Left renal cortex interstitium (tissue), 4 donors: ENCODE measurements at regions not wholly inside any gene's neighbourhood (a gene's known extent, or its start where the extent isn't known, plus 50 kb on each side); places are given as distances from the start of the nearest gene placed in this dataset.

Experiments
- DNase-seq, 4 donors: peaks; one replicate each; pipeline ENCODE4 v3.0.0-alpha.2; 2013; ENCODE audit warnings: low read depth in 4 of 4, low spot score in 2 of 4, missing footprints in 1 of 4

DNA sequence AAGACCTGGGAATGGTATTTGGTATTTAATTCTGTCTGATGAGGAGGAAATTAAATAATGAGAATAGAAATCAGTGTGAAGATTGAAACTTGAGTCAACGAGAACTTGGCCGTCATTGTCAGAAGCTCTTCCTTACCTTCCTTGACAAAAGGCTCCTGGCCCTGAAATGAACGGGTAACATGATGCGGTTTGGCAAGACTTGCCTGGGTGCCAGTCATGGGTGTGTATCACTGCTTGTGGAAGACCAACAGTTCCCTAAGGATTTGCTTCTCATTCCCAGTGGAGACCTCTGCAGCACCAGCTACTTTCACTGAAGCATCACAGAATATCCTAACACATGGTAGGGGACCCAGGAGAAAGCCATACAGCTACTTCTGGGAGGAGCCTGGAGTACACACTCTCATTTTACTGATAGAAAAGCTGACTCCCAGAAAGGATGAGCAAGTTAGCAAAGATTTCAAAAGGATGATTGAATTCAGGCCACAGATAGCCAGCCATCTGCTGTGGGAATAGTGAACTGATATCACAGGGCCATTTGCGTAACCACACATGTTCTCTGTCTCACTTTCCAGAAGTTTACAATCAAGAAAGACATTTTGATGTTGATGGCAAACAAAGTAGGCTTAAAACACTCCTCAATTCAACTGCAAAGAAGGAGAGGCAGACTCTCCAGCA is 258.1 kb upstream of the SALL1 start:
- no peak for DNase-seq

DNA sequence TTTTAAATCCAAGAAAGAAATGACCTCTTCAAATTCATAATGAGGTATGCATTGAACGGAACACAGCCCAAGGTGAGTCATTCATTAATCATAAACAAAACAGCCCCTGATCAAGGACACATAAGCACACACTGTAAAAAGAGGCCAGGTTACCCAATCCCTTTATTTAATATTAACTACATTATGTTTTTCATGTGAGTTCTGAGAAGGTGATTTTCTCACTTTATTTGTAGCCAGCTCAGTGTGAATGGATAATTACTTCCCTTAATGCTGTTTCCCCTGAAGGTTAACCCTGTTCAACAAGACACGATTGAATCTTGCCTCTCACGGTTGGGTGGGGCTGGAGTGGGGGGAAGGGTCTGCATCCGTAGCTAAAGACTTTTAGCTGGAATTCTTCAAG is 257.3 kb upstream of the SALL1 start:
- no peak for DNase-seq

DNA sequence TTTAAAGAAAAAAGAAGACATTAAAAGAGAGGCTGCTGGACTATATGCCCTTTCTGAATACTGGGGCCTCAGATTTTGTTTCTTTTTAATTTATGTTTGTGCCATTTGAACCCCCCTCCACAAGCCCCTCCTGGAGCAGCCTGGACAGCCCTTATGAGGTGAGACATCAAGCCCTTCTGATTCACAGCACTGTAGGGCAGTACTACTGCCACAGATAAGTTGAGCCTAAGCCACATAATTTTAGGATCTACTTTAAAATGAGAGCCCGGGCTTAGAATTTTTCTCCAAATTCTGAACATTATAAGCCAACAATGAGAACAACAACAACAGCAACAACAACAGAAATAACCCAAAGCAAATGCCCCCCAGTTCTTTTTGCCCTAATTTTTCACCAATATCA is 256.9 kb upstream of the SALL1 start:
- no peak for DNase-seq

DNA sequence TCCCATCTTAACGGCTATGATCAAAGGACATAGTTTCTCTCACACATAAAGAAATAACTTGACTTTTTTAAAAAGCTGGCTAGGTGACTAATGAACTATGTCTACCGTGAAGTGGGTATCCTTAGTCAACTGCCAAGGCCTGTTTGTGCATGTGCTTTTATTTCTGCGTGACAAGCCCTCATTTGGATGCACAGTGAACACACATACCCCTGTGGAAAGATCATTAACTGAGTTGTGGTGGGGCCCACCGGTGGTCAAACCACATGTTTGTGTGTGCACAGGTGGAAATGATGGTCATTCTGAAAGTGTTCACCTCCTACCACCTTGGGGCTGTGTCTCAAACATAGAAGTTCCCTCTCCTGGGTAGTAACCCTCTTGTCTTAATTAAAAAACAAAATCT is 256.1 kb upstream of the SALL1 start:
- DNase-seq = no peak

DNA sequence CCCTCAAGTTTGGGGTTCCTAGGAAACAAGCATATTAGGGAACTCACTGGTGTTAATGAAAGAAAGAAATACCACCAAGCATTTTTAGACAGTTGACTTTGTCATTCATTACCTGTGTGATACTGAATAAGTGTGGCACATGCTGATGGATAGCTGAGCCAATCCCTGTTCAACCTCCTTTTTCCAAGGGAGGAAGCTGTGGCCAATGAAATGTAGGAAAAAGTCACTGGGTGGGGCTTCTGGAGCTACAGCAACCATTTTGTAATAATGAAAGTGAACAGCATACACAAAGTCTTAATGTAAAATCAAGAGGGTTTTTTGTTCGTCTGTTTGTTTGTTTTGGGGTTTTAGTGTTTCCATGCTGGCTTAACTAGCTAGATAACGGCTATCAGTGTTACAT is 254.3 kb upstream of the SALL1 start:
- DNase-seq = no peak

DNA sequence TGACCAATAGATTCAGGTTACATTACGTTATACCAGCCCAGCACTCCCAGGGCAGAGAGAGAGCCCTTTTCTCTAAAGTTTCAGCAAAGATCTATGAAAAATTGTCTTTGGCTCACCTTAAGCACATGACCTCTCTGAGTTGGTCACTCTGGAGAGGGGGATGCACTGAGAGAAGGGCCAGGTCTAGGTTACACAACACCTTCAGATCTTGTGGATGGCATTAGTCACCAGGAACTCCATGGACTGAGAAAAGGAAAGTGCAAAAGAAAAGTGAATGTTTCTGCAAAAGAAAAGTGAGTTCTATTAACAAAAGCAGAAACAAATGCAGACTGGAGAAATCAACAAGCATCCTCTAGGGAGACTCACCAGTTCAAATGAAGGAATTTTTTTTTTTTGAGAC is 253.3 kb upstream of the SALL1 start:
- DNase-seq = no peak

DNA sequence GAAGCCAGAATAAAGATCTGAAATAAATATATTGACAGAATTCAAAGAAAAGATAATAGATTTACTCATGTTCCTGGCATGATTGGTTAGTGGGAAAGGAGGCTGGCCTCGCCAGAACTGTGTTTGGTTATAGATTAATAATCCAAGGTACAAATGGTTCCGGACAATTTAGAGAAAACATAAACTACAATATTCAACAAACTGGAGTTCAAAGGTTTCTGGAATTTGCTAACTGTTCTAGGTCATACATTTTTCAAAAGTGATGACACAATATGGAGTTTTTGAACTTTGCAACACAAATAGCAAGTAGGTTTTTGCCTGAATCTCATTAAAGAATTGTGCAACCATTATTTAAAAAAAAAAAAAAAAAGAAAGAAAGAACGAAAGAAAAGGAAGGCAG is 251.7 kb upstream of the SALL1 start:
- no peak for DNase-seq

DNA sequence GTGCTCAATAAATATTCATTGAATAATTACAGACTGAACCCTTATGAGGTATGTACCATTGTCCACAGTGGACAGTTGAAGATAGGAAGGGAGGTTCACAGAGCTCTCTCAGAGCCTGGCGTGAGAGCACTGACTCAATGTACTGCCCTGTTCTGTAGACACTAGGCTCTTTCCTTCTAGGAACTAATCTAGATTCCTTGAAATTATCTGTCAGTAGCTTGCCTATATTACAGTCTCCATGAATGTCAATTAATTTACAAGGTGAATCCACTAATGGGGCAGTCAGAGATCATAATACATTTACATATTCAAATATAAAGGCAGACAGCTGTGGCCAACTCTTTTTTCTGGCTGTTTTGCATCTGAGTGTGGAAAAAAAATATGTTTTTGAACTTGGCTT is 251.2 kb upstream of the SALL1 start:
- no peak for DNase-seq

DNA sequence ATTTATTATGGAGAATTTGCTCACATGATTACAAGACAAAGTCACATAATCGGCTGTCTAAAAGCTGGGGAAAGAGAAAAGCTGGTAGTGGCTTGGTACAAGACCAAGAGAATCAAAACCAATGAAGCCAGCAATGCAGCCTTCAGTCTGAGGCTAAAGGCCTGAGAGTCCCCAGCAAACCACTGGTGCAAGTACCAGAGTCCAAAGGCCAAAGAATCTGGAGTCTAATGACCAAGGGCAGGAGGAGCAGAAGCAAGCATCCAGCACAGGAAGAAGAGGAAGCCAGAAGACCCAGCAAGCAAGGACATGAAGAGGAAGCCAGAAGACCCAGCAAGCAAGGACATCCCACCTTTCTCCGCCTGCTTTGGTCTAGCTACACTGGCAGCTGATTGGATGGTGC is 250.6 kb upstream of the SALL1 start:
- no peak for DNase-seq

DNA sequence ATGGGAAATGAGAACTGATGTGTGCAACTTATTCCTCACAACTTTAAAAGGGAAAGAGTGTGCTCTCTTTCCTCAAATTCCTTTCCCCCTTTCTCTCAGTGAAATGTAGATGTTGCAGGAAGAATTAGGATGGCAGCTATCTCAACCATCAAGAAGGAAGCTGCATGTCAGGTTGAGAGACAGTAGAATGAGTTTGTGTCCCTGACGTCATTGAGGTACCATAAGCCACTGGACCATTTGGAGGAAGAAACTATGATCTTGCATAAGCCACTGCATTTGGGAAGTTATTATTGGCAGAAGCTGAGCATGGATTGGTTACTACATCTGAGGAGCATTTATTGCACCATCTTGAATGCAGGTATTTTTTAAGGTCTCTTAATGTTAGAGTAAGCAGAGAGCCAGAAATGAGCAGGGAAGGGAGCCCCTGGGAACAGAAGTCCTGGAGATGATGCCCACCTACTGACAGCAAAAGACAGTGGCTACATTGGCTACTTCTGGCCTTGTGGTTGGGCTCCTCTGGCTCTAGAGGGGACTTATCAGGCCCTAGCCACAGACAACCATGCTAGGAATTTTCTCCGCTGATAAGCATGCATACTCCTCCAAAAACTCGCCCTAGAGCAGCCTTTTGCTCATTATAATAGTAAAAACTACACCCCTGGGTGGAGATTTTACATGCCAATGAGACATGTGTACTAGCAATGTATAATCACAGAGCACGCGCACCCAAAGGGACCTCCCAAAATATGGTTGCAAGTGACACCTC is 249.0 kb upstream of the SALL1 start:
- DNase-seq = no peak

DNA sequence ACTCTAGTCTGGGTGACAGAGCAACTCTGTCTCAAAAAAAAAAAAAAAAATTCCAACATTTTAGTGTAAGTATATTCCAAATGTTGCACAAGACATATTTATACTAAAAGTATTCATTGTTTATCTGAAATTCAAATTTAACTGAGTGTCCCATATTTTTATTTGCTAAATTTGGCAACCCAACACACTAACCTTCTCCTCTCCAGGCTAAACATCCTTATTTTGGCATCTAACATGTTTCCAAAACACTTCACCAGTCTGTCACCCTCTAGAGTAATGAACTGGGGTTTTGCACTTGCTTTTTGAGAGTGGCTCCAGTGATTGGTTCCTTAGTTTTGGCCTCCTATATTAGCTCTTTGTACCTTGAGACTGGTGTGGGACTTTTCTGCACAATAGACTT is 243.4 kb upstream of the SALL1 start:
- DNase-seq = no peak

DNA sequence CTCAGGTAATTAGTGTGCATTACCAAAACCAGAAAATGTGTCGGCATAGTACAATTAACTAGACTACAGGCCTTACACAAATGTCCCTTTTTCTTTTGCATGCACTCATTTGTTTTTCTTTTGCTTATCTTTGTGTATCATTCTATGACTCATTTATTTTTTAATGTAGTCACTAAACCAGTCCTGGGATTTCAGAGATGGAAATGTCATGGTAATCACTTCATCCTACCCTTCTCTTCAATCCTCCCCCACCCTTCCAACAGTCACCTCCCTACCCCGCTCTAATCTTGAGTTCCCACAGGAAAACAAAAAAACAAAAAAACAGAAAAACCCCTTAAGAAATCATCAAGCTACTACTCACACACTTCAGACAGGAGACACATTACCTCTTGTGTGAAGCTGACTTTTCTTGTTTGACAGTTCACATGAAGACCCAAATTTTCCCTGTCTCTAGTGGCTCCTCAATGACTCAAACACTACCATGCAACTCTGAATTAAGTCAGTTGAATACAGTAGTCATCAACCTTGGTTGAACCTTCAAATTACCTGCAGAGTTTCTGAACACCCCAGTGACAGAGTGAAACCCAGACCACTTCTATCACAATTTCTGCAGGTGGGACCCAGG is 242.4 kb upstream of the SALL1 start:
- no peak for DNase-seq

DNA sequence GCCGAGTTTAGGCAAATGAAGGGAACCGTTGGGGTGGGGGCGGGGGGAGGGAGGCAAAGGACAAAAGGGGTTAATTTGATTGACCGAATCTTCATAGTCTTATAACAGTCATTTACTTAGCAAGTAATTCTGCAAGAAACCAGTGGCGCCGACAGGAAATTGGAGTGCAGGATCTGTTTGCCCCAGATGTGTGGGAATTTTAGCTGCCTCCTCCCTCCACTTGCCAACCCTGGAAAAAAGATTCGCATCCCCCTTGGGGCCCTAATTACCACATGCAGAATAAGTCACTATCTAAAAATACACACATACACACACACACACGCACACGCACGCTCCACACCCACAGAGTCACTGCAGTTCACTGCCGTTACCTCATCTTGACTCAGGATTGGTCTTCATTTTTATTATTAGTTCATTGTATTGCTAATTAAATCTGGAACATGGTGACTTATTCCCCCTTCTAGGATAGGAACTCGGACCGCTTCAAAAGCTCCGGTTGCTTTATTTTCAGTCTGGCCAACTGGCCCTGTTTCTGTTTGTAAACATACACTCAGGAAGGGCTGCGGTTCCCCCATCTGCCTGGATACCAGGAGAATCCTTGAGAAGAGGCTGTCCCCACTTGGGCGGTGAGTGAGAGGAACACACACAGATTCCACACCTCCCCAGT is 241.6 kb upstream of the SALL1 start:
- DNase-seq = no peak

DNA sequence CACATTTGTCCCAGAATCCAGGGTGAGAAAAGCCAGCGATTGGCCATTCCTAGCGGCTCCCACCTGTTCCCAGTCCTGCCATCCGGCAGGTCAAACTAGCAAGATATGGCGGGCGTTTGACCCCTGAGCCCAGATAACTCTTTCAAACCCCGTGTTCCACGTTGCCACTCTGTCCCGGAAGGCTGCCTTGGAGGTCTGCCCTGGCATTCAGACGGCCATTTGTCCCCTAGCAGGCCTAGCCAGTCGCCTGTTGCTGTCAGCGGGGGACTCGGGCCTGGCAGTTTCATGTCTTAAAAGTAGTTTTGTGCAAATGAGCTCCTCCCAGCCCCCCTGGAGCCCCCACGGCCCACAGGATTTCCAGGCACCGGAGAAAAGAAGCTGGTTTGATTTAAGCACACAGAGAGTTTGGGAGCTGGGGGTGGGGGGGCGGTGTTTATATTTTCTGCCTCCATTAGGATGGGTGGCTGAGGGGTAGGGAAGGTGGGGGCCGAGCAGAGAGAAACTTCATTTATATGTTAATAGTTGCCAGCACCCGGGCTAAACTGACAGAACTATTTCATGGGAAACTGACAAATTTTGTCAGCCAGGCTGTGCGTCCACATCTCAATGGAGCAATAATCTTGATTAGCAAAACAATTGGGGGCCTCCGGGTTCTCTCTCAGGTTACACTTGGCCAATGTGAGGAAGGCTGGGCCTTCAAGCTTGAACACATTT is 240.9 kb upstream of the SALL1 start:
- DNase-seq = no peak

DNA sequence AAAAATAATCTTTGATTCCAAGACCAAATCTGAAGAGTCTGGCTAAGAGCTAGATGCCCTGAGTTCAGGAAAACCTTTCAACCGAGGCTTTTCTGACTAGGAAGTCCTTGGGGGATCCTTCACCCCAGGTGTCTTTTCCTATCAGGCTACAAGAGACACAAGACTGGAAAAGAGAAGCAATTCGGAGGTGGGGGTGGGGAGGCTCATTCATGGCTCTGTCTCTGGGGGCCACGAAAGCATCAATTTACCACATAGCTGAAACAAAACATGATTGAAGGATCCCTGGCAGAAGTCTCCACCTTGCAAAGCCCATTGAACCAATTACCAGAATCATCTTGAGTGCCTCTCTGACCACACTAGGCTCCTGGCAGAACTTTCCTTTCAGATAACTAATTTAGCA is 239.8 kb upstream of the SALL1 start:
- DNase-seq = no peak

DNA sequence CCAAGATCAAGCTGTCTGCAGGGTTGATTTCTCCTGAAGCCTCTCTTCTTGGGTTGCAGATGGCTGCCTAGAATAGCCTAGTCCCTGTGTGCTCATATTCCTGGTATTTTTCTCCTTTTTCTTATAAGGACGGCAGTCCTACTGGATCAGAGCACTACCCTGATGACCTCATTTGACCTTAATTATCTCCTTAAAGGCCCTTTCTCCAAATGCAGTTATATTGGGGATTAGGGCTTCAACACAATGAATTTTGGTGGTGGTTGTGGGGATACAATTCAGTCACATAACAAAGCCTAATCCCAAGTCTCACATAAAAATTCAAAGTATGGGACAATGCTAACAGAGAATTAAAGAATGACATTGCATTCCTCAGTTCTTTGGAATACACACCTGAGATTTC is 238.8 kb upstream of the SALL1 start:
- DNase-seq = no peak

DNA sequence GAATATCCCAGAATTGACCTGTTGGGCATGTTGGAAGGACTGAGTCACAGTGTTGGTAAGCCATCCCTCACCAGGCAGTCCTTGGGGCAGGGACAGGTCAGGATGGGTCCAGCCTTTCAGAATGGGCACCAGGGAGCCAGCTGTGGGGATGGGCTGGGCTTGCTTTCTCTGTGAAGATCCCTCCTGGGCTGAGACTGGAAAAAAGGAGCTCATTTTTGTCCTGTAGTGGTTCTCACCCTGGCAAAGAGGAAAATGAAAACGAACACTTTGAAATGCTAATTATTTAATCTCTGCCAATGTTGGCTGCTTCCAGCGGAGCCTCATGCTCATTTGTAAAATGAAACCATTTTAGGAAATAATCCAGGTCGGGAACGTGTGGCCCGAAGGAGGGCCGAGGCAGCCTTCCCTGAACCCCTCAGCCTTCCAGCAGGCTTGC is 237.5 kb upstream of the SALL1 start:
- DNase-seq = no peak

DNA sequence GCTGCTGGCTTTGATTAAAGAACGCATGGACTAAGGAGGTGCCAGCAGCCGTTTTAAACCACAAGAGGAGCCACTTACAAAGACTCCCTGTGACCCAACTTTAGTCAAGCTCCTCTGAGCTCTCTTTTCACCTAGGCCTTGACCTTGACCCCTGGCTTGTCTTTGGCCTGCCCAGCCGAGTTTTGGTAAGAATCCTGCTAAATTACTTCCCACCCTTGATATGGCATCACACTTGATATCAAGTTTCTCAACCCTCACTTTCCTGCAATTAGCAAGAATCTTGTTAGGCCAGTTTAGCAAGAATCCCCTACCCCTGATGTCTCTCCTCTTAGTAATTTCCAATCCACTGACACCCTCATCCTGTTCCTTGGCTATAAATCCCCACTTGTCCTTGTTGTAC is 232.8 kb upstream of the SALL1 start:
- no peak for DNase-seq

DNA sequence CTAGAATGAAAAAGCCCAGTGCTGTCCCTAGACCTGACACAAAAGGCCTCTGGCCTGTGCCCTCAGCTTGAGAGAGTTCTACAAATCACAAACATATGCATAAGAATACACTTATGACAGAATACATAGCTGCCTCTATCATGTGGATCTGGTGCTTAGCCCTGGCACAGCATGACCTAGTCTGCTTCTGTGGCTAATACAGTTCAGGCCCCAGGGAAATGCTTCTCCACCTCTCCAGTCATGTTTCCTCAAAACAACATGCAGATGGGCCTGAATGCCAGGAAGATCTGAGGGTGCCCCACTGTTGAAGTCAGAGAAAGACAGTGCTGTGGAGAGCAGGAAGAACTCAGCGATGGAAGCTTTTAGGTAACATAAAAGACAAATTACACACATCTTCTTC is 231.9 kb upstream of the SALL1 start:
- no peak for DNase-seq

DNA sequence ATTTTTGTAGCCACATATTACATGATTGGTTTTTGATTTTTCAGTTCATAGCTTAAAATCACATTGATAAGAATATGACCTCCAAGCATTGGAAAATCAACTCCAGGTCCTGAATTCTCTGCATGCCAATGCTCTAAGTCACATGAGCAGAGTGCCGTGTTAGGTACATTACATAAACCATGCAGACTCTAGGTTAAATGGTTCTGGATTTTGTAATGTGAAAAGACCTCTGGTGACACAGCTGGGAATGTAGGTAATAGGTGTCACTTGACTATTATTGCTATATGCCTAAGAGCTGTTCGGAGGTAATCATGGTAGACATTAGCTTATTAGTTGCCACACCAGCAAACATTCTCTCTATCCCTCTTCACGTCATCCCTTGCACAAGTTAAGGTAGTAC is 231.1 kb upstream of the SALL1 start:
- no peak for DNase-seq

DNA sequence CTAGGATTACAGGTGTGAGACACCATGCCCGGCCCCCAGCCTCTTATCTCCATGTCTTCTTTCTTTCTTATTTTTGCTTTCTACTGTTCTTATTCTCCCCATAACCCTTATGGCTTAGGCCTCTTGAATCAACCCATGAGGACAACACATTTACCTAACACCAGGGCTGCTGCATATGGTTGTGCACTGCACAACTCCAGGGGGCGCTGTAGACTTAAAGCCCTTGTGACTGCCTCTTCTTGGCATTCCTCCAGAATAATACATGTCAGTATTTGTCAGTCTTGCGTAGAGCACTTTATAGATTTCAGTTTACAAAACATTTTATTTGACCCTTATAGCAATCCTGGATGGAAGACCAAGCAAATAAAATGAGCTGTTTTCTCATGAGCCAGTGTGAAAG is 225.0 kb upstream of the SALL1 start:
- DNase-seq = no peak
